Breast epithelium (tissue), 3 donors: ENCODE measurements at regions not wholly inside any gene's neighbourhood (a gene's known extent, or its start where the extent isn't known, plus 50 kb on each side); places are given as distances from the start of the nearest gene placed in this dataset.

Experiments used
- CTCF ChIP-seq, 3 donors: fragments of 450-650 bp; IDR thresholded peaks; one replicate each; pipeline ENCODE4 v1.5.1; 2016 to 2017; ENCODE audit warnings: antibody characterized with exemption in 3 of 3, mild to moderate bottlenecking in 3 of 3, moderate library complexity in 3 of 3
- POLR2A ChIP-seq: fragments of 450-650 bp; IDR thresholded peaks from one replicate; pipeline ENCODE4 v1.6.1; 2016; ENCODE audit warnings: antibody characterized with exemption, mild to moderate bottlenecking, moderate library complexity
- POLR2AphosphoS5 ChIP-seq, 3 donors: sonication (generic); formaldehyde crosslinking; IDR thresholded peaks; one replicate each; pipeline ENCODE4 v1.6.1; 2017; ENCODE audit warnings: antibody characterized with exemption in 3 of 3

GRCh38 chr1:65056234-65056633, 89.9 kb upstream of the JAK1 start:
- no peak for TF ChIP-seq CTCF (IDR thresholded peaks at IDR 0.05)
- no peak for TF ChIP-seq POLR2A
- no peak for TF ChIP-seq POLR2AphosphoS5 (IDR thresholded peaks at IDR 0.05)
